Stimulated activated CD4-positive, alpha-beta T cell treated with anti-CD3 and anti-CD28 coated beads, Interleukin-2, amount 100 ng/mL, for 4 hours (primary cell): ENCODE measurements at regions not wholly inside any gene's neighbourhood (a gene's known extent, or its start where the extent isn't known, plus 50 kb on each side); places are given as distances from the start of the nearest gene placed in this dataset.
"Not testable (repeated sequence)": the region's sequence is repeated elsewhere in the genome, so short reads cannot be mapped to it uniquely, and the experiment has no call there.

Experiments used
- DNase-seq: peaks from one replicate; pipeline ENCODE4 v3.0.0-alpha.2; 2020; ENCODE audit warnings: low read depth

- no peak for DNase-seq
Observed at GRCh38 chr16:85202631-85203461, 90.6 kb upstream of the CIBAR2 start.

- DNase-seq: no peak
Observed at GRCh38 chr16:85203462-85203813, 91.2 kb upstream of the CIBAR2 start.

GRCh38 chr16:85204242-85205010 lies 92.2 kb upstream of the CIBAR2 start:
- DNase-seq: no peak

- not testable (repeated sequence) for DNase-seq
Observed at GRCh38 chr16:85205257-85205656, 93.0 kb upstream of the CIBAR2 start.

- no peak for DNase-seq
Observed at GRCh38 chr16:85205747-85206471, 93.6 kb upstream of the CIBAR2 start.

GRCh38 chr16:85206472-85207356 lies 94.4 kb upstream of the CIBAR2 start:
- no peak for DNase-seq

- DNase-seq: no peak
Observed at GRCh38 chr16:85207357-85207921, 95.2 kb upstream of the CIBAR2 start.

- DNase-seq: no peak
Observed at GRCh38 chr16:85208181-85208580, 95.9 kb upstream of the CIBAR2 start.

- no peak for DNase-seq
Observed at GRCh38 chr16:85208643-85209520, 96.6 kb upstream of the CIBAR2 start.

GRCh38 chr16:85209526-85210121 lies 97.4 kb upstream of the CIBAR2 start:
- no peak for DNase-seq

GRCh38 chr16:85210423-85211169 lies 98.3 kb upstream of the CIBAR2 start:
- DNase-seq: no peak

GRCh38 chr16:85211271-85211801 lies 99.1 kb upstream of the CIBAR2 start:
- DNase-seq: no peak

GRCh38 chr16:85213926-85214675 lies 101.8 kb upstream of the CIBAR2 start:
- DNase-seq: no peak

- no peak for DNase-seq
Observed at GRCh38 chr16:85215478-85216118, 103.3 kb upstream of the CIBAR2 start.

- DNase-seq: no peak
Observed at GRCh38 chr16:85216522-85217375, 104.5 kb upstream of the CIBAR2 start.

- DNase-seq: no peak
Observed at GRCh38 chr16:85220125-85220839, 108.0 kb upstream of the CIBAR2 start.
